ENCODE measurements at regions not wholly inside any gene's neighbourhood (a gene's known extent, or its start where the extent isn't known, plus 50 kb on each side); places are given as distances from the start of the nearest gene placed in this dataset.

DNA sequence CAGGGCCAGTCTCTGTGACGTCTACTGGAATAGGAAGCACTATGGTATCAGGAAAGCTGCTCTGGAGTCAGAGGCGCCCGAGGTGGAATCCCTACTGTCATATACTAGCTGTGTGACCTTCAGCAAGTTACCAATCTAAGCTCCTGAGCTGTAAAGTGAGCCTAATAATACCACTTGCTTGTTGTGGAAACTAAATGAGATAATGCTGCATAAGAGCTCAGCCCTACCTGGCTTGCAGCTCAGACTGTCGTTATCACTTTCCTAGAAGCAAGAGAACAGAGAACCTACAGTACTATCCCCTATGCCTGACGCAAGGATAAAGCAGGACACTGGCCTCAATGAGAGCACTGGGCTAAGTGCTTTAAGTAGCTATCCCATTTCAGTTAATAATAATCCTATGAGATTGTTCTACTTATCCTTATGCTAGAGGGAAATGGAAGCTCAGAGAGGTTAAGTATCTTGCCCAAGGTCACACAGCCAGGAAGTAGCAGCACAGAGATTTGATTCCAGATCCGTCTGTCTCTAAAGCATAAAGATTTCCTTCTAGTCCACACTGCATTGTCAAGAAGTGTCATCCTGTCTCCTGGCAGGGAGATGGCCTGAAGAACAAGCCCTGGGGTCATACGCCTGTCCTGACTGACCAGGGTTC lies 195.2 kb downstream of the TLE3 start:
- in situ Hi-C loops (cut with MboI; ENCODE audit: low pct_unique_long_range_greater_than_20kb in 2 of 9, low sequenced_read_pairs in 9 of 9, unreplicated experiment in 9 of 9): no loop called here
- Histone ChIP-seq H3K27ac (no peak overlapping the region), H3K4me3 (no peak overlapping the region), H3K4me1 (replicated peaks in 1 of 2) (peaks cover 35% of the 10 kb centered on the region in 2 donors)
- 40 to 100% (median 89%) methylated on average over 1 to 6 of the region's 7 CpGs; no CpG with 5 or more reads in 3 of the 10 experiments for WGBS, 10 experiments
- no peak for ATAC-seq (replicated peaks in 6 of 8)

GRCh38 chr15:69903470-69904469 lies 193.9 kb downstream of the TLE3 start:
- WGBS, 10 experiments: 26 to 74% (median 69%) methylated on average over 3 to 7 of the region's 11 CpGs; no CpG with 5 or more reads in 1 of the 10 experiments
- in situ Hi-C loops (cut with MboI; ENCODE audit: low pct_unique_long_range_greater_than_20kb in 2 of 9, low sequenced_read_pairs in 9 of 9, unreplicated experiment in 9 of 9): no loop called here
- peak overlapping the region in 1 of 2 donors; percentile 22 for H3K27ac ChIP-seq
- H3K4me1 ChIP-seq (replicated peaks in 1 of 2): peaks cover 35% of the 10 kb centered on the region in 2 donors
- H3K4me3 ChIP-seq: no peak overlapping the region
- ATAC-seq (replicated peaks in 6 of 8): peak; percentile 36 to 70 (median 60)

DNA sequence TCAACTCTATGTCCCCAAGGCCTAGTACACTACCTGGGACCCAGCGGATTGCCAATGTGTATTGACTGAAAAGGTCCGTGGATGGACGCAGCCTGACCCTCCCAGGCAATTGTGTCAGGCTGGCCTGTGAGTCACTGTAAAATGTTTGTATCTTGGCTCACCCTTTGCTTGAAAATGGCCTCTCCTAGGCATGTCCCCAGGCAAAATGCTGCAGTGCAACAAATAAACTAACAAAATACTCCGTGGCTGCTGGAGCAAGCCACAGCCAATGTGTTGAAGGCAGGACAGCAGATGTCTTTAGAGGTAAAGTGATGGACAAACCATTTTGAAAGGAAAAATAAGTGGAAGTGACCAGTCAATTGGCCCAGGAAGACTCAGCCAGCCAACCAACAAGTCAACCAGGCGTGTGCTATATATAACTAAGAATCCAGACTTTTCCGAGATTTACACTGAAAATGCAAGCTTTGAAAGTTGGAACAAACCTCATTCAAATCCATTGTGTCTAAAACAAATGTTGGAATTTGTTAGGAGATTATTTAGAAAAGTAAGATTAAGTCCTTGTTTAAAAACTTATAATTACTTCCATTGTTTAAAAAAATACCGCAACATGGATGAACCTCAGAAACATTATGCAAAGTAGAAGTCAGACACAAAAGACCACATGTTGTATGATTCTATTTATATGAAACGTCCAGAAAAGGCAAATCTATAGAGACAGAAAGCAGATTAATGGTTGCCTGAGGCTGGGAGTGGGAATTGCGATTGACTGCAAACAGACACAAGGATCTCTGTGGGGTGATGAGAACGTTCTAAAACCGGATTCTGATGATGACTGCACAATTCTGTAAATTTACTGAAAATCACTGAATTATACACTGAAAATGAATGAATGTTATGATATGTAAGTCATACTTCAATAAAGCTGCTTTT lies 191.2 kb downstream of the TLE3 start:
- H3K4me1 ChIP-seq (replicated peaks in 1 of 2): peaks cover 43 to 55% of the 10 kb centered on the region in 2 donors
- H3K27ac ChIP-seq: no peak overlapping the region
- ATAC-seq (replicated peaks in 6 of 8): peak in 3 of 8 experiments; percentile 36 to 90 (median 88)
- no peak overlapping the region for H3K4me3 ChIP-seq
- 58 to 98% (median 77%) methylated on average over 4 to 10 of the region's 11 CpGs for WGBS, 10 experiments
- in situ Hi-C loops (cut with MboI; ENCODE audit: low pct_unique_long_range_greater_than_20kb in 2 of 9, low sequenced_read_pairs in 9 of 9, unreplicated experiment in 9 of 9): no loop called here

- no peak overlapping the region for H3K4me3 ChIP-seq
- H3K4me1 ChIP-seq (replicated peaks in 1 of 2): peaks cover 50 to 52% of the 10 kb centered on the region in 2 donors
- WGBS, 10 experiments: 20 to 100% (median 100%) methylated on average over 1 of the region's 1 CpG; no CpG with 5 or more reads in 6 of the 10 experiments
- no peak overlapping the region for H3K27ac ChIP-seq
- no peak for ATAC-seq (replicated peaks in 6 of 8)
- in situ Hi-C loops (cut with MboI; ENCODE audit: low pct_unique_long_range_greater_than_20kb in 2 of 9, low sequenced_read_pairs in 9 of 9, unreplicated experiment in 9 of 9): no loop called here
Measured at GRCh38 chr15:69908060-69908459, 189.7 kb downstream of the TLE3 start.

GRCh38 chr15:69908590-69909420 lies 188.9 kb downstream of the TLE3 start:
- peak in 5 of 8 experiments; percentile 36 to 66 (median 64) for ATAC-seq (replicated peaks in 6 of 8)
- in situ Hi-C loops (cut with MboI; ENCODE audit: low pct_unique_long_range_greater_than_20kb in 2 of 9, low sequenced_read_pairs in 9 of 9, unreplicated experiment in 9 of 9): no loop called here
- peaks cover 51 to 54% of the 10 kb centered on the region in 2 donors for H3K4me1 ChIP-seq (replicated peaks in 1 of 2)
- no peak overlapping the region for H3K4me3 ChIP-seq
- H3K27ac ChIP-seq: no peak overlapping the region
- WGBS, 10 experiments: 20 to 87% (median 73%) methylated on average over 2 to 12 of the region's 15 CpGs; no CpG with 5 or more reads in 2 of the 10 experiments

GRCh38 chr15:69909719-69910444 lies 187.8 kb downstream of the TLE3 start:
- no peak overlapping the region for H3K27ac ChIP-seq
- ATAC-seq (replicated peaks in 6 of 8): no peak
- in situ Hi-C loops (cut with MboI; ENCODE audit: low pct_unique_long_range_greater_than_20kb in 2 of 9, low sequenced_read_pairs in 9 of 9, unreplicated experiment in 9 of 9): no loop called here

GRCh38 chr15:69910514-69910913 lies 187.2 kb downstream of the TLE3 start:
- in situ Hi-C loops (cut with MboI; ENCODE audit: low pct_unique_long_range_greater_than_20kb in 2 of 9, low sequenced_read_pairs in 9 of 9, unreplicated experiment in 9 of 9): no loop called here
- peak in 1 of 8 experiments; percentile 45 for ATAC-seq (replicated peaks in 6 of 8)
- 10 to 62% (median 20%) methylated on average over 1 to 2 of the region's 2 CpGs; no CpG with 5 or more reads in 3 of the 10 experiments for WGBS, 10 experiments
- no peak overlapping the region for H3K4me3 ChIP-seq
- H3K27ac ChIP-seq: no peak overlapping the region
- peaks cover 53 to 54% of the 10 kb centered on the region in 2 donors for H3K4me1 ChIP-seq (replicated peaks in 1 of 2)

More at GRCh38 chr15:69909719-69910444, 187.8 kb downstream of the TLE3 start:
- Histone ChIP-seq H3K4me3 (no peak overlapping the region), H3K4me1 (replicated peaks in 1 of 2) (peaks cover 51 to 54% of the 10 kb centered on the region in 2 donors)
- 54 to 100% (median 78%) methylated on average over 1 to 7 of the region's 7 CpGs for WGBS, 10 experiments

- H3K27ac ChIP-seq: no peak overlapping the region
- no peak for ATAC-seq (replicated peaks in 6 of 8)
- no peak overlapping the region for H3K4me3 ChIP-seq
- in situ Hi-C loops (cut with MboI; ENCODE audit: low pct_unique_long_range_greater_than_20kb in 2 of 9, low sequenced_read_pairs in 9 of 9, unreplicated experiment in 9 of 9): no loop called here
- 60 to 89% (median 79%) methylated on average over 1 to 3 of the region's 3 CpGs; no CpG with 5 or more reads in 5 of the 10 experiments for WGBS, 10 experiments
- peaks cover 45 to 46% of the 10 kb centered on the region in 2 donors for H3K4me1 ChIP-seq (replicated peaks in 1 of 2)
Measured at GRCh38 chr15:69912116-69912515, 185.6 kb downstream of the TLE3 start.

- Histone ChIP-seq H3K4me1 (replicated peaks in 1 of 2) (peaks cover 45 to 48% of the 10 kb centered on the region in 2 donors), H3K27ac (peak overlapping the region in 1 of 2 donors; percentile 5), H3K4me3 (no peak overlapping the region)
- peak in 4 of 8 experiments; percentile 58 to 84 (median 75) for ATAC-seq (replicated peaks in 6 of 8)
- 28 to 100% (median 61%) methylated on average over 1 to 8 of the region's 9 CpGs; no CpG with 5 or more reads in 3 of the 10 experiments for WGBS, 10 experiments
- in situ Hi-C loops (cut with MboI; ENCODE audit: low pct_unique_long_range_greater_than_20kb in 2 of 9, low sequenced_read_pairs in 9 of 9, unreplicated experiment in 9 of 9): no loop called here
Measured at GRCh38 chr15:69914040-69914439, 183.7 kb downstream of the TLE3 start.

DNA sequence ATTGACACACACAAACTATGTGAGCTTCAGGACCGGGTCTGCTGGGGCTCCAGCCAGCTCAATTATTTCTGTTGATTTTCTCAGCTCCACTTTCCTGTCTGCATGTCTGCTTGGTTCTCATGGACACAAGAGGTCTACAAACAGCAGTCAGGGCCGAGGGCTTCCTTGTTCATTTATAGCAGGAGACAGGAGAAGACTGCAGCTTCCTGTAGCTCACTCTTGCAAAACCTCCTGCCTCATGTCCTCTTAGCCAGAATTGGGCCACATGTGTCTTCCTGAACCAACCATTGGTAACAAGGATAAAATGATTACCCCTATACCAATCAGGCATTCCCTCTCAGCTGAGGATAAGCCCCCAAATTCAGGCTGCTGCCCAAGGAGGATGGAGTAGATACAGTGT lies 182.8 kb downstream of the TLE3 start:
- H3K27ac ChIP-seq: no peak overlapping the region
- H3K4me1 ChIP-seq (replicated peaks in 1 of 2): peaks cover 50 to 55% of the 10 kb centered on the region in 2 donors
- peak in 1 of 8 experiments; percentile 19 for ATAC-seq (replicated peaks in 6 of 8)
- in situ Hi-C loops (cut with MboI; ENCODE audit: low pct_unique_long_range_greater_than_20kb in 2 of 9, low sequenced_read_pairs in 9 of 9, unreplicated experiment in 9 of 9): no loop called here
- WGBS, 10 experiments: 43 to 80% (median 67%) methylated on average over 1 to 2 of the region's 2 CpGs; no CpG with 5 or more reads in 5 of the 10 experiments
- no peak overlapping the region for H3K4me3 ChIP-seq

GRCh38 chr15:69916169-69916785 lies 181.4 kb downstream of the TLE3 start:
- WGBS, 10 experiments: 0 to 100% (median 51%) methylated on average over 1 to 4 of the region's 6 CpGs; no CpG with 5 or more reads in 2 of the 10 experiments
- Histone ChIP-seq H3K27ac (no peak overlapping the region), H3K4me3 (no peak overlapping the region), H3K4me1 (replicated peaks in 1 of 2) (peaks cover 49 to 58% of the 10 kb centered on the region in 2 donors)
- in situ Hi-C loops (cut with MboI; ENCODE audit: low pct_unique_long_range_greater_than_20kb in 2 of 9, low sequenced_read_pairs in 9 of 9, unreplicated experiment in 9 of 9): no loop called here
- ATAC-seq (replicated peaks in 6 of 8): peak in 1 of 8 experiments; percentile 41
